ENCODE measurements at regions not wholly inside any gene's neighbourhood (a gene's known extent, or its start where the extent isn't known, plus 50 kb on each side); places are given as distances from the start of the nearest gene placed in this dataset.

DNA sequence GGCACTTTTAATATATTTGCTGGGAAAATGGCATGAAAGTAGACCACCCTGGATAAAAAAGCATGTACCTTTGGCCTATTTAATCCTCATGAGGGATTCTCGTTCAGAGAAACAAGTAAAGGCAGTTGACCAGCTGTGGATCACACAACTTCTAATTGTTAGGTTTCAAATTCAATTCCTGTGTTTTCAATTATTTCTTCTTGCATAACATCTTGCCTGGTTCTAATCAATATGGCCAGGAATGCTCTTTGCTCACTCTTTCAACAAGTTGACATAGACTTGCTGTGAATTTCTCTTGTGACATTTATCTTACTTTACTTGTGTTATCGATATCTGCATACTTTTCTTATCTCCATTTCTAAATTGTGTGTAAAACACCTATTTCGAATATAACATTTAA is 211.8 kb downstream of the SLC7A11 start:
- in situ Hi-C loops (cut with MboI; ENCODE audit: low sequenced_read_pairs): loop anchor here (25.0 kb wide), 2 partner anchors 482 to 657 kb away; no protein-coding TSS in a partner anchor

DNA sequence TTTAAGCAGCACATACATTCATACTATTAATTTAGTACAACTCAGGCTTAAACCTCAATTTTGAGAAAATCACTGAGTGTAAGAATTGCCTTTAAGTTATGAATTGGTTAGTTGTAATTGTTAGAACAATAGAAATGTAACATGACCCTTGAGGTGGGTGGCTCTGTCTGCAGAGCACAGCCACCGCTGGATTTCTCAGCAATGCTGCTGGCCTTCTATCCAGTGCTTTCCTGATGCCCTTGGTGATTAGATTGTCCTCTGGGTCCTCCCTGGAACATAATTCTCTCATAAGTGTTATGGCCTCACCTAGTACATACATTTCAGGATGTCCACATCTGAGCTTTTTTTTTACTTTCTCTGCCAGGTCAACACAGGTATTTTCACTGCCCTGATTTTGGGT is 213.2 kb downstream of the SLC7A11 start:
- in situ Hi-C loops (cut with MboI; ENCODE audit: low sequenced_read_pairs): loop anchor here (25.0 kb wide), 2 partner anchors 483 to 658 kb away; no protein-coding TSS in a partner anchor

GRCh38 chr4:138021139-138021830 is 220.9 kb downstream of the SLC7A11 start:
- in situ Hi-C loops (cut with MboI; ENCODE audit: low sequenced_read_pairs): no loop called here

DNA sequence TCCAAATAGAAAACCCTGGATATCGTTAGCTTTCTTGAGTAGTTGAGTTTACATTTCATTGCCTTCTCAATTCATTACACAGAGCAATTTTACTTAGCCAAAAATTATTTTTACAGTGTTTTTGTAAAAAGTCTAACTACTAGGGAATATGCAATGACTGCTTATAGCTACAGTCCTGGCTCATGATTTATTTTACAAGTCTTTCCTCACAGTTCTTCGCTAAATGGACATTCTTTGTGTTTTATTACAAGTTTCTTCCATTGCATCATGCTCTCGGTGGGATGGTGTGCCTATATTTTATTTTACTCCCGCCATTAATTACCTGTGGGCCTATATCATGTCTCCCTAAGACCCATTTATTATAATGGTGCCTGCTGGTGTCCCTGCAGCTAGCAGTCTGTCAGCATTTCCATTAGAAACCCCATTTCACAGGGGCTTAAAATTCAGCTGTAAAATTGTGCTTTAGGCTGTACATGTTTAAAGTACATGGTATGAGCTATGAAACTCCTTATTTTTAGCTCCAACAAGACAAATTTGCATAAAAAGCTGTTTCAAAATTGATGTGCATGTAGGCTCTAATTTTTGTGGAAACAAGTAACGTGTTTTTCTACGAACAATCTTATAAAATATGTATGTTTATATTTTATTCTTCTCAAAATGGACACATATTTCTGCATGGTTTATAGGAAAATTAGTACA is 227.4 kb downstream of the SLC7A11 start:
- in situ Hi-C loops (cut with MboI; ENCODE audit: low sequenced_read_pairs): no loop called here

DNA sequence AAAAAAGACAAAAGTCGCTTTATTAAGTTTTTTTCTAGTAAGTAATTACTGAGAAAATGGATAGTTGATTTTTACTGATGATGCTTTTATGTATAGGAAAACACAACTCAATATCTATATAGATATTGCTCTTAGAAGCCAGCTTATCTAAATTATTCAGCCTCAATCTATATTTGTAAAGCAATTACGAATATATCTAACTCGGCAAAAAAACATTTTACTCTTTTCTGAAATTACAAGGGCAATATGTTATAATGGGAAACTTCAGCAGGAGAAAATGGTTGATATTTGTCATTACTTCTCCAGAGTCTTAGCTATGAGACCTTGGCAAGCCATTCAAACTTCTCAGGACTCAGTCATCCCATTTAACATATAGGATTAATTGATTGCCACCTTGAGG is 228.5 kb downstream of the SLC7A11 start:
- in situ Hi-C loops (cut with MboI; ENCODE audit: low sequenced_read_pairs): no loop called here

DNA sequence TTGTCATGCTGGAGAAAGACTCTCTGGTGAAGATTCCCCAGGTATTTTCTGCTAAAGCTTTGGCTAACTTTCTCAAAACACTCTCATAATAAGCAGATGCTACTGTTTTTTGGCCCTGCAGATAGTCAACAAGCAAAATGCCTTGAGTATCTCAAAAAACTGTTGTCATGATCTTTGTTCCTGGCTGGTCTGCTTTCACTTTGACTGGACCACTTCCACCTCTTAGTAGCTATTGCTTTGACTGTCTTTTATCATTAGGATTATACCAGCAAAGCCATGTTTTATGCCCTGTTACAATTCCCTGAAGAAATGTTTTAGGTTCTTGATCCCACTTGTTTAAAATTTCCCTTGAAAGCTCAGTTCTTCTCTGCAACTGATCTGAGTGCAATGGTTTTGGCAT is 231.5 kb downstream of the SLC7A11 start:
- in situ Hi-C loops (cut with MboI; ENCODE audit: low sequenced_read_pairs): no loop called here

- in situ Hi-C loops (cut with MboI; ENCODE audit: low sequenced_read_pairs): no loop called here
Observed at GRCh38 chr4:138007572-138007971, 234.6 kb downstream of the SLC7A11 start.

DNA sequence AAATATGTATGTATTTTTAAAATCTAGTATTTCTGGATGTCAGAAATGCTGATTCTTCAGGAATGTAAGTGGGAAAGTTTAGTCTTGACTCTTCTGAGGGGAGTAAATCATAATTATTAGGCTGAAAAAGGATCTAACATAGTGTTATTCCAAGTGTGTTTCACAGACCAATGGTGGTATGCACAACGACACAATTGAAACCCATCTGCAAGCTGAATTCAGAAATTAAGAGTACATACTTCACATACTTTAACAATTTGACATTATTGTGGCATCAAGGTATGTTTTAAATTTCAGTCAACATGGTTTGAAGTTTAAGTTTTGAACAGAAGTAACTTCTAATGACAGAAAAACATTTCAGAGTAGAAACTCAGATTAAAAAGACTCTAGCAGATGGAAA is 236.7 kb downstream of the SLC7A11 start:
- in situ Hi-C loops (cut with MboI; ENCODE audit: low sequenced_read_pairs): no loop called here

- in situ Hi-C loops (cut with MboI; ENCODE audit: low sequenced_read_pairs): no loop called here
Observed at GRCh38 chr4:138003248-138003647, 238.9 kb downstream of the SLC7A11 start.

- in situ Hi-C loops (cut with MboI; ENCODE audit: low sequenced_read_pairs): no loop called here
Observed at GRCh38 chr4:137998666-137999429, 243.3 kb downstream of the SLC7A11 start.

DNA sequence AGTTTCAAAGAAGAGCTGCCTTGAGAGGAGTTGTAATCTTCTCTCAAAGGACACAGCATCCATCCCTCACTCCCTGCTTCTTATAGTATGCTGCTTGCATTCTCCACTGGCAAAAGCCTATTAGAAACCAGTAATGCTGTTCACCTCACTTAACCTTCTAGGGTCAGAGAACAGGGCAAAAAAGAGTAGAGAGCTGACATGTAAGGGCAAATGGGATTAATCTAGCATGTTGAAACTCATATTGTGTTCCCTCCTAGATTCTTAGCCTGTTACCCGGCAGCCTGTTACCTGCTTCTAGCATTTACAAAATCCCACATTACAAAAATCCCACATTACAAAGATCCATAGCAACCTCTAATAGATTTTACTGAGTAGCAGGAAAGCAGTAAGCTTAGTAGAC is 244.7 kb downstream of the SLC7A11 start:
- in situ Hi-C loops (cut with MboI; ENCODE audit: low sequenced_read_pairs): no loop called here

- in situ Hi-C loops (cut with MboI; ENCODE audit: low sequenced_read_pairs): no loop called here
Observed at GRCh38 chr4:137994853-137995252, 247.3 kb downstream of the SLC7A11 start.

- in situ Hi-C loops (cut with MboI; ENCODE audit: low sequenced_read_pairs): no loop called here
Observed at GRCh38 chr4:137993232-137993631, 248.9 kb downstream of the SLC7A11 start.

GRCh38 chr4:137981277-137981676 is 260.9 kb downstream of the SLC7A11 start:
- in situ Hi-C loops (cut with MboI; ENCODE audit: low sequenced_read_pairs): no loop called here

DNA sequence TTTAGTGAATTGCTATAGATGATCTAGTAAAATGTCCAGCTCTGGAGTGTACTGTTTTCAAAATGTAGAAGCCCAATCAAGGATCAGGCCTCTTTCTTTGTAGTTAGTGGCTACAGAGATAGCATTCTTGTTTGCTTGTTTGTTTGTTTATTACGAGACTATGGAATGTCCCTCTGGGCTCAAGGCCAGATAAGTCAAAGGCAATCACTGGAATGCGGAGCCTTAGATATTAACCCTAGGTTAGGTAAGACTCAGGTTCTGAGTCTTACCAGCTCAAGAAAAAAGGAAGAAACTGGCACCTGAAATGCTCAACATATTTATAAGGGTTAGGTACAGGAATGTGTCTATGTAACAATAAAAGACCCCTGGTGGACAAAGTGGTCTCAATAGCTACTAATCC is 261.5 kb downstream of the SLC7A11 start:
- in situ Hi-C loops (cut with MboI; ENCODE audit: low sequenced_read_pairs): no loop called here

DNA sequence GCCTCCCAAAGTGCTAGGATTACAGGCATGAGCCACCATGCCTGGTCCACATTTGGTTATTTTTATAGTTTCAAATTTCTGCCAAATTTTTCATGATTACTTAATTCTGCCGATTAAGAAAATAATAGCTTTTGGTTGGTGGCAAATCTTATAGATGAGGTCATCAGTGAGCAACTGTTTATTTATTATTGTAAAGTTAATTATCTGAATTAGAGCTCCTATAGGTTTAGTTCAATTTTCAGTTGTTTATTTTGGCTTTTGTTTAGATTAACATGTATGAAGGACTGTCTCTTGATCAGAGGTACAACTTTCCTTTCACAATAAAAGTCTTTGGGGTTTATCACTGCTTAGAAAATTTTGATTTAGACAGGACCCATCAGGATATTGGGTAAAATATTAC is 262.2 kb downstream of the SLC7A11 start:
- in situ Hi-C loops (cut with MboI; ENCODE audit: low sequenced_read_pairs): no loop called here

GRCh38 chr4:137968956-137969678 is 273.0 kb downstream of the SLC7A11 start:
- in situ Hi-C loops (cut with MboI; ENCODE audit: low sequenced_read_pairs): no loop called here

DNA sequence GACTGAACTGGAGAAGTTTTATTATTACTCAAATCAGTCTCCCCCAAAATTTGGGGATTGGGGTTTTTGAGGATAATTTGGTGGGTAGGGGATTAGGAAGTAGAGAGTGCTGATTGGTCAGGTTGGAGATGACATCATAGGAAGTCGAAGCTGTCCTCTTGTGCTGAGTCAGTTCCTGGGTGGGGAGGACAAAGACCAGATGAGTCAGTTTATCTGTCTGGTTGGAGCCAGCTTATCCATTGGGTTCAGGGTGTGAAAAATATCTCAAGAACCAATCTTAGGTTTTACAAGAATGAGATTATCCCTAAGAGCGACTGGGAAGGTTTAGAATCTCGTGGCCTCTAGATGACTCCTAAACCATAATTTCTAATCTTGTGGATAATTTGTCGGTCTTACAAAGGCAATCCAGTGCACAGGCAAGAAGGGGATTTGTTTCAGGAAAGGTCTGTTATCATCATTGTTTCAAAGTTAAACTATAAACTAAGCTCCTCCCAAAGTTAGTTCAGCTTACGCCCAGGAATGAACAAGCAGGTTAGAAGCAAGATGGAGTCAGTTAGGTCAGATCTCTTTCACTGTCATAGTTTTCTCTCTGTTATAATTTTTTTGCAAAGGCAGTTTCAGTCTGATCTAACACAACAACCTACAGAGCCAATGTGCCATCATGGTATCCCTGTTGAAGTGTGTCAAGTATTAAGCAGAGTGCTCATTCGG is 274.5 kb downstream of the SLC7A11 start:
- in situ Hi-C loops (cut with MboI; ENCODE audit: low sequenced_read_pairs): no loop called here

DNA sequence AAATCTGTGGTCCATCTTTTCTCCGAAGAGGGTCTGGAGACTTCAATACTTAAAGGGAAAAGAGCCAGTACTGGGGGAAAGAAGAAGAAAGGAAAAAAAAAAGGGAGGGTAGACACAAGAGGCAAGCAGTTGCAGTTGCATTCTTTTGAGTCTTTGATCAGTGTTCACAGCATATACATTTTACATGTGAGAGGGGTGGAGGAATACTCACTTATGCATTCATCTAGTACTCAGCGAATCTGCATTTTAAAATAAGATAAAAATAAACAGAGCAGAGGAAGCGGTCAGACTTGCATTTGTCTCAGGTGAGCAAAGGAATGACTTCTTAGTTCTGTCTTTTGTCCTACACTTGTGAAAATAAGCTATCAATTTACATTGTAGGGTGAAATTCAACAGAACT is 275.6 kb downstream of the SLC7A11 start:
- in situ Hi-C loops (cut with MboI; ENCODE audit: low sequenced_read_pairs): no loop called here

- in situ Hi-C loops (cut with MboI; ENCODE audit: low sequenced_read_pairs): no loop called here
Observed at GRCh38 chr4:137961051-137961438, 281.1 kb downstream of the SLC7A11 start.

Data from HL-60/S4 treated with retinoic acid at 250 ng/mL for 4 days and 3 days (cell line).